ENCODE measurements at regions not wholly inside any gene's neighbourhood (a gene's known extent, or its start where the extent isn't known, plus 50 kb on each side); places are given as distances from the start of the nearest gene placed in this dataset.

DNA sequence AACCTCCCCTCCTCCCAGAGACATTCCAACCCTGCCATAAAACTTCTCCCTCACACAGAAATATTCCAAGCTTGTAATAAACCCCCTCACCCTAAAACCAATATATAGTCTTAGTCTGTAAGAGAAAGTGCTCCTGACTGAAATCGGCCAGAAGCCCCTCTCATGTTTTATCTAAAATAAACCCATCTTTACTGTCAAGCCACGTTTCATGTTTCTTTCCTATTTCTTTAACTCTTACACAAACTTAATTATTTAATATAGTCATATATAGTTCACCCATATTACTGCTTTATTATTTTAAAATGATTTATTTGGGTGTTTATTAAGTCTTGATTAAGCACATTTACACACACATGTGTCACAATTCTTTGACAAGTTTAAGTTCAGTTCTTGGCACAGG lies 191.3 kb upstream of the AADAT start:
- WGBS, 5 donors = 66 to 91% (median 79%) methylated on average over 2 of the region's 2 CpGs
- H3K27ac ChIP-seq = no peak overlapping the region
- no peak overlapping the region for H3K4me3 ChIP-seq
- DNase-seq = no peak
- H3K4me1 ChIP-seq = no peaks in the 10 kb centered on the region
- intact Hi-C loops (cut with DNase I; ENCODE audit: low total_unique reads) = no loop called here
- peaks cover 0 to 10% (median 0%) of the 10 kb centered on the region in 4 donors for H3K9me3 ChIP-seq
- no peaks in the 10 kb centered on the region for H3K27me3 ChIP-seq
- no peaks in the 10 kb centered on the region for H3K36me3 ChIP-seq
- TF ChIP-seq EP300 (IDR thresholded peaks at IDR 0.05) (no peak), POLR2A (IDR thresholded peaks at IDR 0.05) (no peak), POLR2AphosphoS5 (IDR thresholded peaks at IDR 0.05) (no peak)
- TF ChIP-seq, protein P1, sequence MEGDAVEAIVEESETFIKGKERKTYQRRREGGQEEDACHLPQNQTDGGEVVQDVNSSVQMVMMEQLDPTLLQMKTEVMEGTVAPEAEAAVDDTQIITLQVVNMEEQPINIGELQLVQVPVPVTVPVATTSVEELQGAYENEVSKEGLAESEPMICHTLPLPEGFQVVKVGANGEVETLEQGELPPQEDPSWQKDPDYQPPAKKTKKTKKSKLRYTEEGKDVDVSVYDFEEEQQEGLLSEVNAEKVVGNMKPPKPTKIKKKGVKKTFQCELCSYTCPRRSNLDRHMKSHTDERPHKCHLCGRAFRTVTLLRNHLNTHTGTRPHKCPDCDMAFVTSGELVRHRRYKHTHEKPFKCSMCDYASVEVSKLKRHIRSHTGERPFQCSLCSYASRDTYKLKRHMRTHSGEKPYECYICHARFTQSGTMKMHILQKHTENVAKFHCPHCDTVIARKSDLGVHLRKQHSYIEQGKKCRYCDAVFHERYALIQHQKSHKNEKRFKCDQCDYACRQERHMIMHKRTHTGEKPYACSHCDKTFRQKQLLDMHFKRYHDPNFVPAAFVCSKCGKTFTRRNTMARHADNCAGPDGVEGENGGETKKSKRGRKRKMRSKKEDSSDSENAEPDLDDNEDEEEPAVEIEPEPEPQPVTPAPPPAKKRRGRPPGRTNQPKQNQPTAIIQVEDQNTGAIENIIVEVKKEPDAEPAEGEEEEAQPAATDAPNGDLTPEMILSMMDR (IDR thresholded peaks at IDR 0.05) = no peak

DNA sequence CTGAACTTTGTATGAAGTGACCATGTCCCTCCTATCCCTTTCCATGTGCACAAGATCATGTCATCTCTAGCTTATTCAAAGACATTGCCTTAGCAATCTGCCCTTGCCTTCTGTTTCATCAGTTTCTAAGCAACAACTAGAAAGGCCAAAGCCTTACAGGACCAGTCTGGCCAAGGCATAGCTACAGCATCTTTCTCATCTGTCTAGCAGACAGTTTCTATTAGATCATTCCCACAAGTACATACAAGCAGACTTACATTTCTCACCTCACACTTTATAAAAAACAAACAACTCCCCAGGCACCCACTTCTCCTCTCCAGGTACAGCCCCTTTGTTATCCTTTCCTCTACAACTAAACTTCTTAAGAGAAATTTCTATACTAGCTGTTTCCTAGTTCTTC lies 188.7 kb upstream of the AADAT start:
- DNase-seq = no peak
- intact Hi-C loops (cut with DNase I; ENCODE audit: low total_unique reads) = no loop called here
- Histone ChIP-seq H3K27ac (no peak overlapping the region), H3K9me3 (peaks cover 0 to 10% (median 0%) of the 10 kb centered on the region in 4 donors), H3K4me1 (no peaks in the 10 kb centered on the region), H3K4me3 (no peak overlapping the region), H3K36me3 (no peaks in the 10 kb centered on the region), H3K27me3 (no peaks in the 10 kb centered on the region)
- TF ChIP-seq POLR2A (IDR thresholded peaks at IDR 0.05) = no peak
- no peak for TF ChIP-seq POLR2AphosphoS5 (IDR thresholded peaks at IDR 0.05)
- TF ChIP-seq EP300 (IDR thresholded peaks at IDR 0.05) = no peak
- TF ChIP-seq, protein P1 (IDR thresholded peaks at IDR 0.05) = no peak

DNA sequence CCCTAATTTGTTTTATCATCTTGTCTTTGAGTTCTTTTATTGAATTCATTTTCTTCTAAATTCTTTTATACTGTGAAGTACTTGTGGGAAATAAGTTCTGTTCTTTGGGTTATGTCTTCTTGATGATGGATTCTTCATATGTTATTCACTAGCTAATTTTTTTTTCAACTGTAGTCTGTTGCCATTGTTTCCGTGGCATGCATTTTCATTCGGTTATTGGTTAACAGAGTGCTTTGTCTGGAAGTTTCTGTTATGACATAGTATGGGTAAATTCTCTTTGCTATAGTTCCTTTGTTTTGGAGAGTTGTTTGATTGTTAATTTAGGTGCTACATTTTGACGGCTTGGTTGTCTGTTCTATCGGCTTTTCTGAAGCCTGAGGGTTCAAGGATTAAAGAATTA lies 184.9 kb upstream of the AADAT start:
- Histone ChIP-seq H3K4me3 (no peak overlapping the region), H3K27ac (no peak overlapping the region), H3K9me3 (no peaks in the 10 kb centered on the region), H3K36me3 (no peaks in the 10 kb centered on the region), H3K4me1 (no peaks in the 10 kb centered on the region), H3K27me3 (no peaks in the 10 kb centered on the region)
- WGBS, 5 donors = 66 to 85% (median 78%) methylated on average over 4 of the region's 4 CpGs
- intact Hi-C loops (cut with DNase I; ENCODE audit: low total_unique reads) = no loop called here
- TF ChIP-seq POLR2A (IDR thresholded peaks at IDR 0.05) (no peak), POLR2AphosphoS5 (IDR thresholded peaks at IDR 0.05) (no peak), EP300 (IDR thresholded peaks at IDR 0.05) (no peak)
- TF ChIP-seq, protein P1 (IDR thresholded peaks at IDR 0.05) = no peak
- no peak for DNase-seq

DNA sequence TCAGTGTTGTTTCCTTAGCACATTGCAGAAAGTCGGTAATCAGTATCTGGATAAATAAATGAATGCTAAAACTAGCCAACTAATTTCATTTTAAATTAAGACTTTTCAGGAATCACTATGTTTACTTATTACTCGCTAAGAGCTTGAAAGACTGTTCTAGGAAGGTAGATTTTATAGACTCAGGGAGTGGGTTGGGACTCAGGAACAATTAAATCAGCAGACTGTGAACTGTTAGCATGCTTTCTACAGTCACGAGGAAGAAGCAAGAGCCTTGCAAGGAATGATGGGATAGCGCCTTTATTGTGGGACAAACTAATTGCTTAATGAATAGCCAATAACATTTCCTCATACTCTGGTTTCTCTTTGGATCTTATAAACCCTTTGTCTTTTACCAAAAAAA lies 183.2 kb upstream of the AADAT start:
- intact Hi-C loops (cut with DNase I; ENCODE audit: low total_unique reads) = no loop called here
- Histone ChIP-seq H3K4me1 (no peaks in the 10 kb centered on the region), H3K9me3 (peaks cover 0 to 8% (median 0%) of the 10 kb centered on the region in 4 donors), H3K27ac (no peak overlapping the region), H3K4me3 (no peak overlapping the region), H3K36me3 (no peaks in the 10 kb centered on the region), H3K27me3 (no peaks in the 10 kb centered on the region)
- whole genome bisulfite sequencing, 5 donors = 64 to 80% (median 66%) methylated on average over 4 of the region's 4 CpGs
- no peak for DNase-seq
- TF ChIP-seq POLR2A (IDR thresholded peaks at IDR 0.05) (no peak), POLR2AphosphoS5 (IDR thresholded peaks at IDR 0.05) (no peak), EP300 (IDR thresholded peaks at IDR 0.05) (no peak)
- TF ChIP-seq, protein P1 (IDR thresholded peaks at IDR 0.05) = no peak
